Upper lobe of left lung (tissue), 4 donors: ENCODE measurements at regions not wholly inside any gene's neighbourhood (a gene's known extent, or its start where the extent isn't known, plus 50 kb on each side); places are given as distances from the start of the nearest gene placed in this dataset.

Experiments
- CTCF ChIP-seq, 6 experiments: fragments of 450-650 bp in 4 of 6; fragments of 200-600 bp in 2 of 6; sonication (generic) in 2 of 6; IDR thresholded peaks; one replicate each; pipeline ENCODE4 v1.5.1; 2016 to 2019; ENCODE audit warnings: antibody characterized with exemption in 6 of 6
- EP300 ChIP-seq, 4 donors: sonication (generic); formaldehyde crosslinking; IDR thresholded peaks; one replicate each; pipeline ENCODE4 v1.5.1; 2017; ENCODE audit warnings: antibody characterized with exemption in 4 of 4, control low read depth in 2 of 4
- POLR2A ChIP-seq, 4 donors: fragments of 450-650 bp; IDR thresholded peaks; one replicate each; pipeline ENCODE4 v1.5.1; 2016 to 2017; ENCODE audit warnings: antibody characterized with exemption in 4 of 4, mild to moderate bottlenecking in 2 of 4
- POLR2AphosphoS5 ChIP-seq, 2 donors: sonication (generic); formaldehyde crosslinking; IDR thresholded peaks; one replicate each; pipeline ENCODE4 v1.5.1; 2017; ENCODE audit warnings: antibody characterized with exemption in 2 of 2

- TF ChIP-seq CTCF (IDR thresholded peaks at IDR 0.05) (no peak), POLR2AphosphoS5 (IDR thresholded peaks at IDR 0.05) (no peak), POLR2A (IDR thresholded peaks at IDR 0.05) (no peak), EP300 (IDR thresholded peaks at IDR 0.05) (no peak)
Observed at GRCh38 chr1:194155962-194156361, 969.5 kb upstream of the B3GALT2 start.
